Right lobe of liver (tissue), 4 donors: ENCODE measurements at regions not wholly inside any gene's neighbourhood (a gene's known extent, or its start where the extent isn't known, plus 50 kb on each side); places are given as distances from the start of the nearest gene placed in this dataset.

Experiments used
- POLR2A ChIP-seq: fragments of 450-650 bp; IDR thresholded peaks from one replicate; pipeline ENCODE4 v1.6.1; 2017; ENCODE audit warnings: antibody characterized with exemption, mild to moderate bottlenecking
- TF ChIP-seq, protein P1 (sequence below), 4 donors: fragments of 200-600 bp in 3 of 4; fragments of 450-650 bp in 1 of 4; IDR thresholded peaks; one replicate each; pipeline versions ENCODE4 v1.5.1 to v1.8.0; 2016 to 2022; ENCODE audit warnings: antibody characterized with exemption in 4 of 4, mild to moderate bottlenecking in 2 of 4
- donor health status: DM: no; HTN: no; CAD: no.
- donor health status: DM: no; HTN: no; CAD: no.
- donor health status: DM: no; HTN: yes; CAD: no.

DNA sequence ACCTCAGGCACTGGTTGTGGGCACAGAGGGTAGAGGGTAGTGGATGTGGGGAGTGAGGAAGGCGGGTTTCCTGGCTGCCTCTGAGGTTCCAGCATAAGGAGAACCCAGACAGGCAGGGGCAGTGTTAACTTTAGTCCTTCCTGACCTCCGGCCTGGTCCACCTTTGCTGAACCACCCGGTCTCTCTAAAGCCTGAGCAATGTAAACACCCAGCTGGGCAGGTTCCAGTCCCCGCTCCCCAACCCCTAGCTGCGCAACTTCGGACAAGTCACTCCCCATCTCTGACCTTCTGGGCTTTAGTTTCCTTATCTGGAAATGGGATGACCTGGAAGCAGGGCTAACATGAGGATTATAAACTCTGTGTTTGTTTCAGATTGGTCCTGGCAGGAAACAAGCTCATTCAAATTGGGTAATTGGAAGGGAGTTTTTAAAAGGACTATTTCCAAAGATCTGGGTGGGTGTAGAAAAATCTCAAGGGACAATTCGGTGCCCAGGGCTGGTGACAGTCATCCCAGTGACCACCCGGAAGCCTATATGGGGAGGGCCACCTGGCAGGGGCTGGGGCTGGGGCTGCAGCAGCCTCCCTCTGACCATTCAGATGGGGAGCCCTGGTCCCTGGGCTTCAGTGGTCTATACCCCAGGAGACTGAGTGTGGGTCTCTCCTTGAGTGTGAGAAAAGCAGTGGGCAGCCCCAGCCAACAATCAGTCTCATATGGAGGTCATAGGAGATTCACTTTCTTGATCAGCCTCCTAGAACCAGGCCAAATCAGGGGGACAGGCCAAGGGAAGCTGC is 108.3 kb upstream of the SYT13 start:
- TF ChIP-seq, protein P1, sequence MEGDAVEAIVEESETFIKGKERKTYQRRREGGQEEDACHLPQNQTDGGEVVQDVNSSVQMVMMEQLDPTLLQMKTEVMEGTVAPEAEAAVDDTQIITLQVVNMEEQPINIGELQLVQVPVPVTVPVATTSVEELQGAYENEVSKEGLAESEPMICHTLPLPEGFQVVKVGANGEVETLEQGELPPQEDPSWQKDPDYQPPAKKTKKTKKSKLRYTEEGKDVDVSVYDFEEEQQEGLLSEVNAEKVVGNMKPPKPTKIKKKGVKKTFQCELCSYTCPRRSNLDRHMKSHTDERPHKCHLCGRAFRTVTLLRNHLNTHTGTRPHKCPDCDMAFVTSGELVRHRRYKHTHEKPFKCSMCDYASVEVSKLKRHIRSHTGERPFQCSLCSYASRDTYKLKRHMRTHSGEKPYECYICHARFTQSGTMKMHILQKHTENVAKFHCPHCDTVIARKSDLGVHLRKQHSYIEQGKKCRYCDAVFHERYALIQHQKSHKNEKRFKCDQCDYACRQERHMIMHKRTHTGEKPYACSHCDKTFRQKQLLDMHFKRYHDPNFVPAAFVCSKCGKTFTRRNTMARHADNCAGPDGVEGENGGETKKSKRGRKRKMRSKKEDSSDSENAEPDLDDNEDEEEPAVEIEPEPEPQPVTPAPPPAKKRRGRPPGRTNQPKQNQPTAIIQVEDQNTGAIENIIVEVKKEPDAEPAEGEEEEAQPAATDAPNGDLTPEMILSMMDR (IDR thresholded peaks at IDR 0.05): no peak
- TF ChIP-seq POLR2A: no peak
